Thyroid gland (tissue), 4 donors: ENCODE measurements at regions not wholly inside any gene's neighbourhood (a gene's known extent, or its start where the extent isn't known, plus 50 kb on each side); places are given as distances from the start of the nearest gene placed in this dataset.

Experiments used
- CTCF ChIP-seq, 6 experiments: fragments of 200-600 bp in 3 of 6; fragments of 450-650 bp in 3 of 6; sonication (generic) in 3 of 6; IDR thresholded peaks; one replicate each; pipeline ENCODE4 v1.5.1; 2016 to 2019; ENCODE audit warnings: antibody characterized with exemption in 6 of 6, mild to moderate bottlenecking in 2 of 6, inconsistent platforms in 1 of 6, moderate library complexity in 1 of 6
- POLR2A ChIP-seq, 2 donors: fragments of 450-650 bp; IDR thresholded peaks; one replicate each; pipeline ENCODE4 v1.6.1; 2017; ENCODE audit warnings: antibody characterized with exemption in 2 of 2, mild to moderate bottlenecking in 2 of 2, moderate library complexity in 1 of 2

- TF ChIP-seq CTCF (IDR thresholded peaks at IDR 0.05), result no peak
- no peak for TF ChIP-seq POLR2A (IDR thresholded peaks at IDR 0.05)
Measured at GRCh38 chr1:38579056-38579455, 280.5 kb downstream of the RRAGC start.
